HUDEP-2 (cell line): ENCODE measurements at regions not wholly inside any gene's neighbourhood (a gene's known extent, or its start where the extent isn't known, plus 50 kb on each side); places are given as distances from the start of the nearest gene placed in this dataset.
"Not testable (repeated sequence)": the region's sequence is repeated elsewhere in the genome, so short reads cannot be mapped to it uniquely, and the experiment has no call there.

Source experiments
- DNase-seq, 76 experiments: peaks; one replicate each; lab custom pipeline; 2025; ENCODE audit not compliant: unreplicated experiment in 76 of 76; lab: John Stamatoyannopoulos, UW

GRCh38 chr1:199254040-199254439 lies 615.2 kb downstream of the PTPRC start:
- DNase-seq, result not testable (repeated sequence)

GRCh38 chr1:199261328-199261727 lies 622.5 kb downstream of the PTPRC start:
- no peak for DNase-seq

- DNase-seq, result no peak
These were observed 625.4 kb downstream of the PTPRC start for GRCh38 chr1:199264283-199264682.

- no peak for DNase-seq
These were observed 626.1 kb downstream of the PTPRC start for GRCh38 chr1:199264911-199265310.

GRCh38 chr1:199265319-199265718 lies 626.5 kb downstream of the PTPRC start:
- DNase-seq, result no peak

GRCh38 chr1:199269241-199269640 lies 630.4 kb downstream of the PTPRC start:
- no peak for DNase-seq

- DNase-seq, result no peak
These were observed 633.3 kb downstream of the PTPRC start for GRCh38 chr1:199272139-199272544.

- DNase-seq, result no peak
These were observed 633.8 kb downstream of the PTPRC start for GRCh38 chr1:199272628-199273086.

- no peak for DNase-seq
These were observed 635.1 kb downstream of the PTPRC start for GRCh38 chr1:199273837-199274379.

- DNase-seq, result no peak
These were observed 640.2 kb downstream of the PTPRC start for GRCh38 chr1:199279067-199279466.

GRCh38 chr1:199279872-199280645 lies 641.2 kb downstream of the PTPRC start:
- no peak for DNase-seq

GRCh38 chr1:199282751-199283305 lies 644.0 kb downstream of the PTPRC start:
- no peak for DNase-seq

- no peak for DNase-seq
These were observed 645.0 kb downstream of the PTPRC start for GRCh38 chr1:199283794-199284193.

GRCh38 chr1:199287206-199287605 lies 648.4 kb downstream of the PTPRC start:
- no peak for DNase-seq

- DNase-seq, result no peak
These were observed 648.8 kb downstream of the PTPRC start for GRCh38 chr1:199287647-199288046.

- DNase-seq, result no peak
These were observed 651.3 kb downstream of the PTPRC start for GRCh38 chr1:199290186-199290585.

GRCh38 chr1:199291022-199291740 lies 652.3 kb downstream of the PTPRC start:
- DNase-seq, result no peak

- no peak for DNase-seq
These were observed 654.1 kb downstream of the PTPRC start for GRCh38 chr1:199292896-199293295.

GRCh38 chr1:199295107-199295506 lies 656.3 kb downstream of the PTPRC start:
- DNase-seq, result no peak

GRCh38 chr1:199297174-199297573 lies 658.3 kb downstream of the PTPRC start:
- no peak for DNase-seq

GRCh38 chr1:199297887-199298286 lies 659.0 kb downstream of the PTPRC start:
- DNase-seq, result no peak
